ENCODE measurements at regions not wholly inside any gene's neighbourhood (a gene's known extent, or its start where the extent isn't known, plus 50 kb on each side); places are given as distances from the start of the nearest gene placed in this dataset.

DNA sequence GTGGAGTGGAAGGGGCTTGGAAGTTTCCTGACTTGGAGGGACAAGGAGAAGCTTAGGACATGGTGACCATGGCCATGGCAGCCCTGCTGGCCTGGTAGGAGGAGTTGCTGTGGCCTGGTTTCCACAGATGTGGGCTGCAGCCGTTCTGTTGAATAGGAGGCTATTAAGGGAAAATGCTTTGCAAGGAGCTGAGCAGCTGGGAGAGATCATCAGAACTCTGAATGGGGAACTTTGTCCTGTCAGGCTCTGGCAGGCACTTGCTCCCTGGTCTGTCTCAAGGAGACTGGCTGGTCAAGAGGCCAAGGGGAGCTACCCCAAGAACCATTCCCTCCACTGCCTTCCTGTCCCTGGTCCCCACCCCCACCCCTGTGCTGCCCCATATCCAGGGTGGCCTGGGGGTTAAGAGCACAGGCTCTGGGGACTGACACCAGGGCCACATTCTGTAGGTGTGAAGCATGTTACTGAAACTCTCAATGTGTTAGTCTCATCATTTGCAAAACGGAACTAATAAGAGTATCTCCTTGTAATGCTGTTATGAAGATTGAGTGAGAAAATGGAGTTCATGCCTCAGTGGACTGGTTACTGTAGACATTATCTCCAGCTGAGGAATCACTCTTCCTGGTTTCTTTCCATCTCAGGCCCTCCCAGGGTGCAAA lies 84.0 kb upstream of the ARAP3 start:
- no peak for DNase-seq
- H3K9me3 ChIP-seq: no peaks in the 10 kb centered on the region
- no peaks in the 10 kb centered on the region for H3K36me3 ChIP-seq
- no peak overlapping the region for H3K27ac ChIP-seq
- 19 to 25% (median 22%) methylated on average over 2 of the region's 2 CpGs for WGBS, 3 donors
- TF ChIP-seq POLR2A (IDR thresholded peaks at IDR 0.05) (no peak), EP300 (IDR thresholded peaks at IDR 0.05) (no peak)
- TF ChIP-seq, protein P1, sequence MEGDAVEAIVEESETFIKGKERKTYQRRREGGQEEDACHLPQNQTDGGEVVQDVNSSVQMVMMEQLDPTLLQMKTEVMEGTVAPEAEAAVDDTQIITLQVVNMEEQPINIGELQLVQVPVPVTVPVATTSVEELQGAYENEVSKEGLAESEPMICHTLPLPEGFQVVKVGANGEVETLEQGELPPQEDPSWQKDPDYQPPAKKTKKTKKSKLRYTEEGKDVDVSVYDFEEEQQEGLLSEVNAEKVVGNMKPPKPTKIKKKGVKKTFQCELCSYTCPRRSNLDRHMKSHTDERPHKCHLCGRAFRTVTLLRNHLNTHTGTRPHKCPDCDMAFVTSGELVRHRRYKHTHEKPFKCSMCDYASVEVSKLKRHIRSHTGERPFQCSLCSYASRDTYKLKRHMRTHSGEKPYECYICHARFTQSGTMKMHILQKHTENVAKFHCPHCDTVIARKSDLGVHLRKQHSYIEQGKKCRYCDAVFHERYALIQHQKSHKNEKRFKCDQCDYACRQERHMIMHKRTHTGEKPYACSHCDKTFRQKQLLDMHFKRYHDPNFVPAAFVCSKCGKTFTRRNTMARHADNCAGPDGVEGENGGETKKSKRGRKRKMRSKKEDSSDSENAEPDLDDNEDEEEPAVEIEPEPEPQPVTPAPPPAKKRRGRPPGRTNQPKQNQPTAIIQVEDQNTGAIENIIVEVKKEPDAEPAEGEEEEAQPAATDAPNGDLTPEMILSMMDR (IDR thresholded peaks at IDR 0.05): no peak
- H3K27me3 ChIP-seq: no peaks in the 10 kb centered on the region
- intact Hi-C loops (cut with DNase I): no loop called here
- no peak overlapping the region for H3K4me3 ChIP-seq
- no peaks in the 10 kb centered on the region for H3K4me1 ChIP-seq (ENCODE audit: insufficient read depth)

DNA sequence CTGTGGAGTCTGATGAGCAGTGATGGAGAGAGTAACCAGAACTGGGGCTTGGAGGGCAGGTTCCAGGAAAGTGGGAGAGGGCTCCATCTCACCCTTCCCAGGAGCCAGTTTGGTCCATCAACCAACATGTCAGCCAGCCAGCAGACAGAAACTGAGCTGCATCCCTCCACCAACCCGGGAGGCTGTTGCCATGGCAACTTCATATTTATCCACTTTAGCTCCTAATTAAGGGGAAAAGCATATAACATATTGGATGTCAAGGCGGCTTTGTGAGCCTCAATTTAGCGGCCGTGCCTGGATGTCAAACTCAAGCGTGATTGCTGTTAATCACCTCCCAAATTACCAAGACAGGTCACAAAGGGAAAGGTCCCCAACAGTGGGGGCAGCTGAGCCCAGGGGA lies 81.5 kb upstream of the ARAP3 start:
- H3K9me3 ChIP-seq: no peaks in the 10 kb centered on the region
- TF ChIP-seq, protein P1 (IDR thresholded peaks at IDR 0.05): no peak
- TF ChIP-seq POLR2A (IDR thresholded peaks at IDR 0.05): no peak
- TF ChIP-seq EP300 (IDR thresholded peaks at IDR 0.05): no peak
- no peak for DNase-seq
- WGBS, 3 donors: 63 to 71% (median 69%) methylated on average over 5 of the region's 5 CpGs
- H3K27me3 ChIP-seq: no peaks in the 10 kb centered on the region
- no peaks in the 10 kb centered on the region for H3K36me3 ChIP-seq
- H3K27ac ChIP-seq: no peak overlapping the region
- intact Hi-C loops (cut with DNase I): no loop called here
- no peak overlapping the region for H3K4me3 ChIP-seq
- H3K4me1 ChIP-seq (ENCODE audit: insufficient read depth): no peaks in the 10 kb centered on the region

DNA sequence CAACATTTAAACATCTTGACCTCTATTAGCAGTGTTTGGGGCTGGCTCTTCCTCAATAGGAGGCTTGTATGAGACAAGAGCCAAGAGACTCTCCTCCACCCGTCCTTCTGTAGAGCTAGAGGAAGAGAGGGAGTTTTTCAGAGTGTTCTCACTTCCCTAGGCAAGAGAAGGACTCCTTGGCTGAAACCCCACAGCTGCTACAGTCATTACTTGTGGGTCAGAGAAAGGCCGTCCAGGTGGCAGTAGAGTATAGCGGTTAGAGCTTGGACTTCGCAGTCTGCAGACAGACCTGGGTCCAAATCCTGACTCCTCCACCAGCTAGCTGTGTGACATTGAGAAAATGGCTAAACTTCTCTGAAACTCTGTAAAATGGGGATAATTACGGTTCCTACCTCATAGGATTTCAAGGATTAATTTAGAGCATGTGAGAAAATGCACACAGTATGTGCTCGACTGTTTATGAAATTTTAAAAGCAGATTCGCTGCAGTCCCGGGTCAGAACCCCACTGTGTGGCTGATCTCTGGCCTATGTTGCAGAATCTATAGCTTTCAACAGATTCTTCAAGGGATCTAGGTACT lies 80.8 kb upstream of the ARAP3 start:
- DNase-seq: no peak
- Histone ChIP-seq H3K4me1 (ENCODE audit: insufficient read depth) (no peaks in the 10 kb centered on the region), H3K27ac (no peak overlapping the region), H3K9me3 (no peaks in the 10 kb centered on the region), H3K36me3 (no peaks in the 10 kb centered on the region), H3K27me3 (no peaks in the 10 kb centered on the region), H3K4me3 (no peak overlapping the region)
- WGBS, 3 donors: 63 to 71% (median 70%) methylated on average over 8 of the region's 8 CpGs
- TF ChIP-seq, protein P1 (IDR thresholded peaks at IDR 0.05): no peak
- no peak for TF ChIP-seq EP300 (IDR thresholded peaks at IDR 0.05)
- no peak for TF ChIP-seq POLR2A (IDR thresholded peaks at IDR 0.05)
- intact Hi-C loops (cut with DNase I): no loop called here

DNA sequence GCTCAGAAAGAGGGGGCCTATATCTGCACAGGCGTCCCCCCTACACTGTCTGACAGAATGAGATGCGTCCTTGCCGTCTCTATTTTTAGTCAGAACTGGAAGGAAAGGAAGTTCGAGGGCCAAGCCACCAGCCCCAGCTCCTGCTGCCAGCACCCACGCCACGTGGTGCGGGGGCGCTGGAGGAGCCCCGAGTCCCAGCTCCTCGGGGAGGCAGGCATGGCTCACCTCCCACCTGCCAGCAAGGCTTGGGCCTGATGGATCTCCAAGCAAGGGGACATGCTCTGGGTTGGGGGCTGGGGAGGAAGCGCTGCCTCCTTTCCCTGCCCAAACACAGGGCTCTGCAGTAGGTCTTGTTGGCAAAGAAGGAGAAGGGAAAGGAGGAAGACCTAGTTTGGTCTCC lies 80.3 kb upstream of the ARAP3 start:
- Histone ChIP-seq H3K27ac (no peak overlapping the region), H3K36me3 (no peaks in the 10 kb centered on the region), H3K4me1 (ENCODE audit: insufficient read depth) (no peaks in the 10 kb centered on the region), H3K27me3 (no peaks in the 10 kb centered on the region), H3K9me3 (no peaks in the 10 kb centered on the region), H3K4me3 (no peak overlapping the region)
- intact Hi-C loops (cut with DNase I): no loop called here
- TF ChIP-seq EP300 (IDR thresholded peaks at IDR 0.05): no peak
- TF ChIP-seq, protein P1 (IDR thresholded peaks at IDR 0.05): no peak
- no peak for TF ChIP-seq POLR2A (IDR thresholded peaks at IDR 0.05)
- DNase-seq: no peak
- WGBS, 3 donors: 26 to 41% (median 37%) methylated on average over 11 of the region's 11 CpGs
